ENCODE measurements at regions not wholly inside any gene's neighbourhood (a gene's known extent, or its start where the extent isn't known, plus 50 kb on each side); places are given as distances from the start of the nearest gene placed in this dataset.

GRCh38 chr9:110143950-110144545 lies 63.9 kb downstream of the C9orf152 start:
- Histone ChIP-seq H3K27ac (no peak overlapping the region), H3K9me3 (ENCODE audit: low read depth, low read length) (no peaks in the 10 kb centered on the region), H3K36me3 (ENCODE audit: insufficient read depth, low read length) (peaks cover 7% of the 10 kb centered on the region; the same call in 1 of the 2 replicates), H3K4me3 (no peak overlapping the region), H3K9ac (ENCODE audit: insufficient read length) (no peak overlapping the region)
- TF ChIP-seq POLR2AphosphoS5 (IDR thresholded peaks at IDR 0.05; ENCODE audit: borderline replicate concordance, low read depth, low read length) (no peak), FOXP2 (optimal IDR thresholded peaks at IDR 0.05; ENCODE audit: control extremely low read depth, extremely low read length, insufficient read depth) (no peak), EZH2 (IDR thresholded peaks at IDR 0.05) (no peak)
- no peak for DNase-seq (ENCODE audit: low read depth, low spot score)

- no peak overlapping the region for H3K27ac ChIP-seq
- no peak overlapping the region for H3K9ac ChIP-seq (ENCODE audit: insufficient read length)
- no peaks in the 10 kb centered on the region for H3K9me3 ChIP-seq (ENCODE audit: low read depth, low read length)
- peaks cover 9% of the 10 kb centered on the region; the same call in 1 of the 2 replicates for H3K36me3 ChIP-seq (ENCODE audit: insufficient read depth, low read length)
- TF ChIP-seq POLR2AphosphoS5 (IDR thresholded peaks at IDR 0.05; ENCODE audit: borderline replicate concordance, low read depth, low read length) (no peak), EZH2 (IDR thresholded peaks at IDR 0.05) (no peak), FOXP2 (optimal IDR thresholded peaks at IDR 0.05; ENCODE audit: control extremely low read depth, extremely low read length, insufficient read depth) (no peak)
- no peak for DNase-seq (ENCODE audit: low read depth, low spot score)
- H3K4me3 ChIP-seq, result no peak overlapping the region
Observed at GRCh38 chr9:110146373-110146772, 61.6 kb downstream of the C9orf152 start.

- Histone ChIP-seq H3K27ac (peak overlapping the region; percentile 66), H3K9me3 (ENCODE audit: low read depth, low read length) (no peaks in the 10 kb centered on the region), H3K9ac (ENCODE audit: insufficient read length) (no peak overlapping the region), H3K36me3 (ENCODE audit: insufficient read depth, low read length) (peaks cover 9% of the 10 kb centered on the region; the same call in 1 of the 2 replicates), H3K4me3 (no peak overlapping the region)
- TF ChIP-seq EZH2 (IDR thresholded peaks at IDR 0.05), result no peak
- no peak for TF ChIP-seq POLR2AphosphoS5 (IDR thresholded peaks at IDR 0.05; ENCODE audit: borderline replicate concordance, low read depth, low read length)
- DNase-seq (ENCODE audit: low read depth, low spot score), result no peak
Observed at GRCh38 chr9:110148384-110148783, 59.6 kb downstream of the C9orf152 start.

DNA sequence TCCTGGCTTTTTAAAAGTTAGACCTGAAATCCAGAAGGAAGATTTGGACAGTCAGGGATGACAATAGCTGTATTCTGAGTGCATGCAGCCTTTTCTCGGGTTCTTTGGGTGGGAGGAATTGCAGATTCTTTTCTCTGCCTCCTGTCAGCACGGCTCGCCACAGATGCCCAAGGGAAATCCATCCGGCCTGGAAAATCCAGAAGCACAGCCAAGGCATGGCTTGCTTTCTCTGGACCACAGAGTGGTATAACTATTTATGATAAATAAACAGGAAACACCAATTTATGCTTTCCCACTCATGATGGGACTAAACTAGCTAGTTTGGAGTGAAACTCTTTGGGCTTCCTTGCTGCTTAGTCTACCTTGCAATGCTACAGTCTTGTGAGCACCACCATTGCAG lies 59.1 kb downstream of the C9orf152 start:
- no peak overlapping the region for H3K9ac ChIP-seq (ENCODE audit: insufficient read length)
- H3K27ac ChIP-seq, result peak overlapping the region; percentile 66

More for the DNA sequence above, 59.1 kb downstream of the C9orf152 start:
- TF ChIP-seq EZH2 (IDR thresholded peaks at IDR 0.05) (no peak), FOXP2 (optimal IDR thresholded peaks at IDR 0.05; ENCODE audit: control extremely low read depth, extremely low read length, insufficient read depth) (no peak), POLR2AphosphoS5 (IDR thresholded peaks at IDR 0.05; ENCODE audit: borderline replicate concordance, low read depth, low read length) (no peak)
- Histone ChIP-seq H3K9me3 (ENCODE audit: low read depth, low read length) (no peaks in the 10 kb centered on the region), H3K36me3 (ENCODE audit: insufficient read depth, low read length) (peaks cover 9% of the 10 kb centered on the region; the same call in 1 of the 2 replicates), H3K4me3 (no peak overlapping the region)
- no peak for DNase-seq (ENCODE audit: low read depth, low spot score)
